MM.1S (cell line): ENCODE measurements at regions not wholly inside any gene's neighbourhood (a gene's known extent, or its start where the extent isn't known, plus 50 kb on each side); places are given as distances from the start of the nearest gene placed in this dataset.
"Not testable (repeated sequence)": the region's sequence is repeated elsewhere in the genome, so short reads cannot be mapped to it uniquely, and the experiment has no call there.

ENCODE experiments used
- DNase-seq: peaks from one replicate; pipeline ENCODE4 v3.0.0-alpha.2; 2015
- H2AFZ ChIP-seq: fragments of 300-600 bp; sonication (generic); 2 replicates; pipeline ENCODE4 v1.6.0; 2016; ENCODE audit warnings: antibody characterized with exemption, low read length
- H3F3A ChIP-seq: fragments of 300-600 bp; sonication (generic); 2 replicates; pipeline ENCODE4 v1.6.1; 2016; ENCODE audit warnings: mild to moderate bottlenecking, antibody characterized with exemption, low read length, moderate library complexity, mixed read lengths; ENCODE audit not compliant: insufficient read depth
- H3K27ac ChIP-seq: fragments of 300-600 bp; sonication (generic); 2 replicates; pipeline ENCODE4 v1.5.1; 2016; ENCODE audit warnings: mild to moderate bottlenecking, low read length
- H3K27me3 ChIP-seq: fragments of 300-600 bp; sonication (generic); replicated peaks from 2 replicates; pipeline ENCODE4 v1.6.0; 2016; ENCODE audit warnings: low read length; ENCODE audit not compliant: insufficient read depth
- H3K36me3 ChIP-seq: fragments of 300-600 bp; sonication (generic); replicated peaks from 2 replicates; pipeline ENCODE4 v1.6.1; 2016; ENCODE audit warnings: mild to moderate bottlenecking, low read length, mixed read lengths; ENCODE audit not compliant: insufficient read depth
- H3K4me1 ChIP-seq: fragments of 300-600 bp; sonication (generic); 2 replicates; pipeline ENCODE4 v1.6.1; 2016; ENCODE audit warnings: low read length, mixed read lengths
- H3K4me2 ChIP-seq: fragments of 300-600 bp; sonication (generic); 2 replicates; pipeline ENCODE4 v1.6.0; 2016; ENCODE audit warnings: low read depth, low read length
- H3K4me3 ChIP-seq: fragments of 300-600 bp; sonication (generic); 2 replicates; pipeline ENCODE4 v1.5.1; 2016; ENCODE audit warnings: low read length, mixed read lengths
- H3K79me2 ChIP-seq: fragments of 300-600 bp; sonication (generic); 2 replicates; pipeline ENCODE4 v1.6.1; 2016; ENCODE audit warnings: mixed run types, low read length, mixed read lengths
- H3K9ac ChIP-seq: fragments of 300-600 bp; sonication (generic); 2 replicates; pipeline ENCODE4 v1.6.1; 2016; ENCODE audit warnings: low read length, mixed read lengths
- H3K9me2 ChIP-seq: fragments of 300-600 bp; sonication (generic); replicated peaks from 2 replicates; pipeline ENCODE4 v1.6.1; 2016; ENCODE audit warnings: mild to moderate bottlenecking, low read length, mixed read lengths; ENCODE audit not compliant: insufficient read depth
- H3K9me3 ChIP-seq: fragments of 300-600 bp; sonication (generic); replicated peaks from 2 replicates; pipeline ENCODE4 v1.6.1; 2016; ENCODE audit warnings: mild to moderate bottlenecking, low read length, mixed read lengths; ENCODE audit not compliant: insufficient read depth
- H4K20me1 ChIP-seq: fragments of 300-600 bp; sonication (generic); 2 replicates; pipeline ENCODE4 v1.6.1; 2016; ENCODE audit warnings: mild to moderate bottlenecking, low read length, moderate library complexity, mixed read lengths; ENCODE audit not compliant: insufficient read depth
- EZH2 ChIP-seq: fragments of 300-600 bp; sonication (generic); optimal IDR thresholded peaks from 2 replicates; pipeline ENCODE3; 2017; ENCODE audit warnings: low read depth, mild to moderate bottlenecking, antibody characterized with exemption, low read length, mixed read lengths
- EZH2phosphoT487 ChIP-seq: fragments of 300-600 bp; sonication (generic); IDR thresholded peaks from 2 replicates; pipeline ENCODE4 v1.6.1; 2018; ENCODE audit warnings: antibody characterized with exemption, low read length
- TF ChIP-seq, protein P1 (sequence below): fragments of 300-600 bp; sonication (generic); IDR thresholded peaks from 2 replicates; pipeline ENCODE4 v1.5.1; 2016; ENCODE audit warnings: antibody characterized with exemption, low read length, mixed read lengths

- H3K27me3 ChIP-seq, result no peaks in the 10 kb centered on the region
- H3K4me1 ChIP-seq, result no peaks in the 10 kb centered on the region
- H3K9ac ChIP-seq, result no peak overlapping the region
- H3K4me3 ChIP-seq, result no peak overlapping the region
- H3K79me2 ChIP-seq, result no peaks in the 10 kb centered on the region
- no peaks in the 10 kb centered on the region for H3K9me2 ChIP-seq
- no peaks in the 10 kb centered on the region for H3F3A ChIP-seq
- no peak for DNase-seq
- H4K20me1 ChIP-seq, result no peaks in the 10 kb centered on the region
- no peak overlapping the region for H3K27ac ChIP-seq
- no peaks in the 10 kb centered on the region for H3K9me3 ChIP-seq
- H3K4me2 ChIP-seq, result no peak overlapping the region
- H3K36me3 ChIP-seq, result no peaks in the 10 kb centered on the region
- no peak overlapping the region for H2AFZ ChIP-seq
- no peak for TF ChIP-seq EZH2phosphoT487
- no peak for TF ChIP-seq EZH2
Observed at GRCh38 chr10:81479316-81479715, 395.7 kb upstream of the NRG3 start.

GRCh38 chr10:81496626-81497025 is 378.4 kb upstream of the NRG3 start:
- H3K79me2 ChIP-seq, result no peaks in the 10 kb centered on the region
- no peak overlapping the region for H3K4me3 ChIP-seq
- H3K9me2 ChIP-seq, result no peaks in the 10 kb centered on the region
- no peak for DNase-seq
- no peaks in the 10 kb centered on the region for H3K27me3 ChIP-seq
- H4K20me1 ChIP-seq, result no peaks in the 10 kb centered on the region
- H3K27ac ChIP-seq, result no peak overlapping the region
- H3K4me1 ChIP-seq, result 0 out of 2 replicates have a peak, but pooled peaks cover 3% of the 10 kb centered on the region
- no peaks in the 10 kb centered on the region for H3K9me3 ChIP-seq
- H3K9ac ChIP-seq, result no peak overlapping the region
- no peak overlapping the region for H3K4me2 ChIP-seq
- no peaks in the 10 kb centered on the region for H3F3A ChIP-seq
- no peaks in the 10 kb centered on the region for H3K36me3 ChIP-seq
- TF ChIP-seq, protein P1, sequence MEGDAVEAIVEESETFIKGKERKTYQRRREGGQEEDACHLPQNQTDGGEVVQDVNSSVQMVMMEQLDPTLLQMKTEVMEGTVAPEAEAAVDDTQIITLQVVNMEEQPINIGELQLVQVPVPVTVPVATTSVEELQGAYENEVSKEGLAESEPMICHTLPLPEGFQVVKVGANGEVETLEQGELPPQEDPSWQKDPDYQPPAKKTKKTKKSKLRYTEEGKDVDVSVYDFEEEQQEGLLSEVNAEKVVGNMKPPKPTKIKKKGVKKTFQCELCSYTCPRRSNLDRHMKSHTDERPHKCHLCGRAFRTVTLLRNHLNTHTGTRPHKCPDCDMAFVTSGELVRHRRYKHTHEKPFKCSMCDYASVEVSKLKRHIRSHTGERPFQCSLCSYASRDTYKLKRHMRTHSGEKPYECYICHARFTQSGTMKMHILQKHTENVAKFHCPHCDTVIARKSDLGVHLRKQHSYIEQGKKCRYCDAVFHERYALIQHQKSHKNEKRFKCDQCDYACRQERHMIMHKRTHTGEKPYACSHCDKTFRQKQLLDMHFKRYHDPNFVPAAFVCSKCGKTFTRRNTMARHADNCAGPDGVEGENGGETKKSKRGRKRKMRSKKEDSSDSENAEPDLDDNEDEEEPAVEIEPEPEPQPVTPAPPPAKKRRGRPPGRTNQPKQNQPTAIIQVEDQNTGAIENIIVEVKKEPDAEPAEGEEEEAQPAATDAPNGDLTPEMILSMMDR, result no peak
- no peak for TF ChIP-seq EZH2phosphoT487
- TF ChIP-seq EZH2, result no peak
- H2AFZ ChIP-seq, result no peak overlapping the region

DNA sequence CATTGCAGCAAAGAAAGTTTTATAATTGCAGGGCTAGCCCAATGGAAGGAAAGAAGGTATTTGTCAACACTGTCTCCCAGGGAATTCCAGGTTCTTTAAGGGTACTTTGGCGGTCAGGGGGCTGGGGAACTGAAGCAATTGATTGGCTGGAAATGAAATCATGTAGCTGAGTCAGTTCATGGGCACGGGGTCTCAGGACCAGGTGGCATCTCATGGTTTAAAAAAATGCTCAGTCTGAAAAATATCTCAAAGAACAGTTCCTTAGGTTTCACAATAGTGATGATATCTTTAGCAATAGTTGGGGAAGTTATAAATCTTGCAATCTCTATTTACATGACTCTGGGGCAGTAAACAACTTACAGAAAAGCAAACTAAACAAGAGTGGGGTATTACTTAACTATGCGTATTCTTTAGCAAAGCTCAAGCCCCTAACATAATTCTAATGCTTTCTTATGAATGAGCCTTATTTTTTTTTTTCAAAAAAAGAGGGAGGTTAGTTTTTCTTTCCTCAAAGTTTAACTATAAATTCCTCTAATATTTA is 376.9 kb upstream of the NRG3 start:
- no peaks in the 10 kb centered on the region for H3K27me3 ChIP-seq
- no peaks in the 10 kb centered on the region for H3K9me3 ChIP-seq
- TF ChIP-seq EZH2phosphoT487 (no peak), EZH2 (no peak)
- TF ChIP-seq, protein P1, result no peak
- no peak overlapping the region for H3K9ac ChIP-seq
- H3K9me2 ChIP-seq, result no peaks in the 10 kb centered on the region
- no peak overlapping the region for H3K4me3 ChIP-seq
- H3K36me3 ChIP-seq, result no peaks in the 10 kb centered on the region
- H4K20me1 ChIP-seq, result no peaks in the 10 kb centered on the region
- H3K79me2 ChIP-seq, result no peaks in the 10 kb centered on the region
- no peaks in the 10 kb centered on the region for H3F3A ChIP-seq
- H3K27ac ChIP-seq, result no peak overlapping the region
- H2AFZ ChIP-seq, result no peak overlapping the region
- DNase-seq, result no peak
- H3K4me1 ChIP-seq, result 0 out of 2 replicates have a peak, but pooled peaks cover 3% of the 10 kb centered on the region
- no peak overlapping the region for H3K4me2 ChIP-seq

DNA sequence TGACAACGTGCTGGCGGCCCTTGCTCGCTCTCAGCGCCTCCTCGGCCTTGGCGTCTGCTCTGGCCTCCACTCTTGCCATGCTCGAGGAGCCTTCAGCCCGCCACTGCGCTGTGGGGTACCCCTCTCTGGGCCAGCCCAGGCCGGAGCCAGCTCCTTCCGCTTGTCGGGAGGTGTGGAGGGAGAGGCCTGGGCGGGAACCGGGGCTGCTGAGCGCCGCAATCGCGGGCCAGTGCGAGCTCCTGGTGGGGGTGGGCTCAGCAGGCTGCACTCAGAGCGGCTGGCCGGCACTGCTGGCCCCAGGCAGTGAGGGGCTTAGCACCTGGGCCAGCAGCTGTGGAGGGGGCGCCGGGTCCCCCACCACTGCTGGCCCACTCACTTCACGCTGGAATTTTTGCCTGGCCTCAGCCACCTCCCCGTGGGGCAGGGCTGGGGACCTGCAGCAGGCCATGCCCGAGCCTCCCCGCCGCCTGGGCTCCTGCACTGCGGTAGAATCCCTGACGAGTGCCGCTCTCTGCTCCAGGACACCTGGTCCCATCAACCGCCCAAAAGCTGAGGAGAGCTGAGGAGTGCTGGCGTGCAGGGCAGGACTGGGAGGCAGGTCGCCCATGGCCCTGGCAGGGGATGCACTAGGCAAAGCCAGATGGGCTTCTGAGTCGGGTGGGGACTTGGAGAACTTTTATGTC is 372.2 kb upstream of the NRG3 start:
- Histone ChIP-seq H3K9ac (no peak overlapping the region), H3K4me2 (no peak overlapping the region), H2AFZ (no peak overlapping the region), H3K9me3 (no peaks in the 10 kb centered on the region), H3K79me2 (no peaks in the 10 kb centered on the region), H4K20me1 (no peaks in the 10 kb centered on the region), H3K4me3 (no peak overlapping the region), H3K27ac (no peak overlapping the region), H3F3A (no peaks in the 10 kb centered on the region), H3K9me2 (no peaks in the 10 kb centered on the region), H3K36me3 (no peaks in the 10 kb centered on the region), H3K4me1 (no peaks in the 10 kb centered on the region), H3K27me3 (no peaks in the 10 kb centered on the region)
- TF ChIP-seq, protein P1, result no peak
- DNase-seq, result no peak

- H3K4me1 ChIP-seq, H4K20me1 ChIP-seq, H3K36me3 ChIP-seq, H3K4me3 ChIP-seq, H3K4me2 ChIP-seq, H3K27me3 ChIP-seq, H3K9ac ChIP-seq, H3K9me3 ChIP-seq, H3K9me2 ChIP-seq, H3K27ac ChIP-seq, DNase-seq, H3F3A ChIP-seq, H2AFZ ChIP-seq, H3K79me2 ChIP-seq: not testable (repeated sequence)
Observed at GRCh38 chr10:81505777-81506176, 369.2 kb upstream of the NRG3 start.
